Mucosa of descending colon (tissue), 3 donors: ENCODE measurements at regions not wholly inside any gene's neighbourhood (a gene's known extent, or its start where the extent isn't known, plus 50 kb on each side); places are given as distances from the start of the nearest gene placed in this dataset.

Experiments
- ATAC-seq: fragments of 200-7000 bp; cut with Tn5 transposase; one replicate; pipeline ENCODE4 v1.9.1; 2020; ENCODE audit warnings: mild to moderate bottlenecking, moderate library complexity
- DNase-seq, 3 donors: peaks; one replicate each; pipeline ENCODE4 v3.0.0-alpha.2; 2020
- H3K36me3 ChIP-seq: fragments of 200-600 bp; one replicate; pipeline ENCODE4 v1.8.0; 2021; ENCODE audit warnings: low read depth, mild to moderate bottlenecking
- H3K4me1 ChIP-seq: fragments of 200-600 bp; one replicate; pipeline ENCODE4 v1.8.0; 2021; ENCODE audit warnings: low read depth, mild to moderate bottlenecking
- H3K4me3 ChIP-seq: fragments of 200-600 bp; one replicate; pipeline ENCODE4 v1.8.0; 2021; ENCODE audit warnings: mild to moderate bottlenecking
- H3K9me3 ChIP-seq: fragments of 200-600 bp; one replicate; pipeline ENCODE4 v1.8.0; 2021; ENCODE audit warnings: mild to moderate bottlenecking
- CTCF ChIP-seq: fragments of 200-600 bp; IDR thresholded peaks from one replicate; pipeline ENCODE4 v1.8.0; 2022; ENCODE audit warnings: antibody characterized with exemption, mild to moderate bottlenecking
- intact Hi-C, 2 donors: fragments of 100-400 bp; cut with DNase I in 1 of 2; cut with micrococcal nuclease in 1 of 2; formaldehyde crosslinking; loops; one replicate each; pipeline versions ENCODE4 v1.11.0 to v1.11.1; 2022; cut with DNase I, micrococcal nuclease
- donor health status: DM: no; HTN: no; CAD: no; lungs with moderate emphysema.
- donor health status: DM: no; HTN: no; CAD: no.
- donor health status: DM: no; HTN: yes; CAD: no.

GRCh38 chr17:5899496-5900195, 170.5 kb upstream of the WSCD1 start:
- H3K4me3 ChIP-seq, result no peak overlapping the region
- no peaks in the 10 kb centered on the region for H3K9me3 ChIP-seq
- H3K4me1 ChIP-seq, result no peaks in the 10 kb centered on the region
- no peak for DNase-seq
- no peak for TF ChIP-seq CTCF
- no peak for ATAC-seq
- H3K36me3 ChIP-seq, result no peaks in the 10 kb centered on the region
- intact Hi-C loops, result no loop called here

- no peak for DNase-seq
- Histone ChIP-seq H3K9me3 (no peaks in the 10 kb centered on the region), H3K36me3 (no peaks in the 10 kb centered on the region), H3K4me1 (no peaks in the 10 kb centered on the region), H3K4me3 (no peak overlapping the region)
- intact Hi-C loops, result no loop called here
- TF ChIP-seq CTCF, result no peak
- no peak for ATAC-seq
Observed at GRCh38 chr17:5901731-5902130, 168.4 kb upstream of the WSCD1 start.

GRCh38 chr17:5902181-5903140, 167.7 kb upstream of the WSCD1 start:
- no peaks in the 10 kb centered on the region for H3K9me3 ChIP-seq
- H3K4me3 ChIP-seq, result no peak overlapping the region
- no peaks in the 10 kb centered on the region for H3K36me3 ChIP-seq
- intact Hi-C loops, result no loop called here
- no peak for TF ChIP-seq CTCF
- no peaks in the 10 kb centered on the region for H3K4me1 ChIP-seq
- DNase-seq, result no peak
- ATAC-seq, result no peak

GRCh38 chr17:5911919-5912318, 158.3 kb upstream of the WSCD1 start:
- Histone ChIP-seq H3K4me1 (no peaks in the 10 kb centered on the region), H3K9me3 (no peaks in the 10 kb centered on the region), H3K36me3 (no peaks in the 10 kb centered on the region), H3K4me3 (no peak overlapping the region)
- ATAC-seq (no peak), DNase-seq (no peak)
- no peak for TF ChIP-seq CTCF
- intact Hi-C loops, result no loop called here

- intact Hi-C loops, result no loop called here
- Histone ChIP-seq H3K9me3 (no peaks in the 10 kb centered on the region), H3K4me3 (no peak overlapping the region), H3K36me3 (no peaks in the 10 kb centered on the region), H3K4me1 (no peaks in the 10 kb centered on the region)
- DNase-seq (no peak), ATAC-seq (no peak)
- no peak for TF ChIP-seq CTCF
Observed at GRCh38 chr17:5913032-5913531, 157.1 kb upstream of the WSCD1 start.
